HG03565 (cell line): ENCODE measurements at regions not wholly inside any gene's neighbourhood (a gene's known extent, or its start where the extent isn't known, plus 50 kb on each side); places are given as distances from the start of the nearest gene placed in this dataset.
"Not testable (repeated sequence)": the region's sequence is repeated elsewhere in the genome, so short reads cannot be mapped to it uniquely, and the experiment has no call there.

Experiments
- ATAC-seq: cut with Tn5 transposase; IDR thresholded peaks from one replicate; pipeline ENCODE4 v1.9.1; 2021; ENCODE audit warnings: mild to moderate bottlenecking, moderate library complexity; ENCODE audit not compliant: unreplicated experiment

GRCh38 chr2:91497129-91498064 is 2805.9 kb downstream of the RPIA start:
- ATAC-seq: not testable (repeated sequence)

GRCh38 chr2:91498065-91498449 is 2806.6 kb downstream of the RPIA start:
- not testable (repeated sequence) for ATAC-seq

GRCh38 chr2:91498513-91499250 is 2807.2 kb downstream of the RPIA start:
- not testable (repeated sequence) for ATAC-seq

- ATAC-seq: not testable (repeated sequence)
Measured at GRCh38 chr2:91499431-91500050, 2808.1 kb downstream of the RPIA start.

GRCh38 chr2:91500246-91500977 is 2808.9 kb downstream of the RPIA start:
- ATAC-seq: not testable (repeated sequence)

- not testable (repeated sequence) for ATAC-seq
Measured at GRCh38 chr2:91500978-91501310, 2809.5 kb downstream of the RPIA start.

GRCh38 chr2:91501481-91502080 is 2810.1 kb downstream of the RPIA start:
- not testable (repeated sequence) for ATAC-seq

- not testable (repeated sequence) for ATAC-seq
Measured at GRCh38 chr2:91503572-91503958, 2812.1 kb downstream of the RPIA start.

- ATAC-seq: not testable (repeated sequence)
Measured at GRCh38 chr2:91503959-91504741, 2812.7 kb downstream of the RPIA start.

GRCh38 chr2:91508816-91509215 is 2817.3 kb downstream of the RPIA start:
- not testable (repeated sequence) for ATAC-seq

- not testable (repeated sequence) for ATAC-seq
Measured at GRCh38 chr2:91509276-91509675, 2817.8 kb downstream of the RPIA start.

GRCh38 chr2:91511166-91511565 is 2819.7 kb downstream of the RPIA start:
- ATAC-seq: not testable (repeated sequence)

- not testable (repeated sequence) for ATAC-seq
Measured at GRCh38 chr2:91515966-91516365, 2824.5 kb downstream of the RPIA start.

GRCh38 chr2:91516669-91517068 is 2825.2 kb downstream of the RPIA start:
- not testable (repeated sequence) for ATAC-seq

GRCh38 chr2:91517846-91518245 is 2826.4 kb downstream of the RPIA start:
- not testable (repeated sequence) for ATAC-seq

- ATAC-seq: not testable (repeated sequence)
Measured at GRCh38 chr2:91518361-91518981, 2827.0 kb downstream of the RPIA start.

- ATAC-seq: not testable (repeated sequence)
Measured at GRCh38 chr2:91519359-91519758, 2827.9 kb downstream of the RPIA start.

GRCh38 chr2:91519914-91520313 is 2828.4 kb downstream of the RPIA start:
- not testable (repeated sequence) for ATAC-seq

- ATAC-seq: not testable (repeated sequence)
Measured at GRCh38 chr2:91520523-91520922, 2829.1 kb downstream of the RPIA start.
